HG03439 (cell line): ENCODE measurements at regions not wholly inside any gene's neighbourhood (a gene's known extent, or its start where the extent isn't known, plus 50 kb on each side); places are given as distances from the start of the nearest gene placed in this dataset.

ENCODE experiments used
- ATAC-seq: cut with Tn5 transposase; IDR thresholded peaks from one replicate; pipeline ENCODE4 v1.9.1; 2021; ENCODE audit warnings: mild to moderate bottlenecking, moderate library complexity; ENCODE audit not compliant: unreplicated experiment

DNA sequence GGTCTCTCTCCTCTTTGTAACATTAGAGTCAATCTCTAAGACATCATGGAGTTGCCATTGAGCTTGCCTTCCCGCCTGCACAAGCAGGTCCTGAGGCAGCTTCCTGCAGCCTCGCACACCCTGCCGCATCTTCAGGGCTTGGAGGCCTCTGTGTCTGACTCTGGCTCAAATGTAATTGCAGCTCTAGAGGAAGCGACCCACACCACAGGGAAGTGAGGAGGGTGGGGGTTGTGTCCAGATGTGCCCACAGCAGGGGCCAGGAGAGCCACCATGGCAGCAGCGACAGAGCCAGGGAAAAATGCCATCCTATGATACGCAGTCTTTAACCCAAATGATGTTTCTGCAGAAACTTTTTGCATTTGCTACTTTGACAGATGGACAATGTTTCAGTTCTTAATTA is 216.0 kb upstream of the ZNF32 start:
- ATAC-seq = no peak

DNA sequence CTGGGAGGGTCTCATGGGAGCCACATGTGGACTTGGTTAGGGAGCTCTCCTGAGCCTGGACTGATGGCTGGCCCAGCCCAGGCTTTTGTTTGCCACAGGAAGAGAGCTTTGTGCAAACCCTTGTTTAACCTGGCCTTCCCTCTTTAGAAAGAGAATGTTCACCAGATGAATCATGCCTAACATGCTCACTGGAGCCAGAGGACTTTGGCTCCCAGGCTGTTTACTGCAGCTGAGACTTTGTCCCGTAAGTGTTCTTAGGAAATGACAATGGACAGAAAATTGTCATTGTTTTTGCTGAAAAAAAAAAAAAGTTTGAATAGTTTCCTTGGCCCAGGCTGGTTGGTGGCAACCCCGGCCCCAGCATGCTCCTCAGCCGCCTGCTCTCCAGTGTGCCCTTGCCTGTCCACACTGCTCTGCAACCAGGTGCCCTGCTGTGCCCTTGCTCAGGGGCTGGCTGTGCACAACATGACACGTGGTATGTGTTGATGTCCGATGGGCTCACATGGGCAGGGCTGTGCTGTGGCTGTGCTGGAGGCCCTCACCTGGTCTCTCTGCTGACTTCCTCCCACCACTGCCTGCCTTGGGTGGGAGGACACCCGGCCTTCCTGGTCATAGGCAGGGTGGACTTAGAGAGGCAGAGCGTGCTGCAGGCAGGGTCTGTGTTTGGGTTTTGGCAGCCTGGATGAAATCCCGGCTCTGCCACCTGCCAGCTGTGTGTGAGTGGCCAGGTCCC is 215.3 kb upstream of the ZNF32 start:
- no peak for ATAC-seq

DNA sequence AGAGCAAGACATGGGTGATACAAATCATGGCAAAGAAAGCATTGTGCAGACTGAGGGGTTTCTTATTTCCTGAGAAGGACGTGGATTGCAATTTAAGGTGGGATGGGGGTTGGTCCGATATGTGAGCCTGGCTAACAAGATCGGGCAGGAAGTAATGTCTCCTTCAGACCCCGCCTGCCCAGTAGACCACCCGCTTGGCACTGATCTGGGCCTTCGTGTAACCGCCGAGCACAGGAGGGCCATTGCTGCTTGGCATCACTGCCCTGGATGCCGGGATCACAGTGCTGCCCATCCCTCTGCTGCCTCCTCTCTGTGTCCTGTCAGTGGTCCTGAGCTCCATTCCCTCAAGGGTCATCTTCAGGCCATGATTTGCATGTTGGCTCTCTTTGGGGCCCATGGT is 214.6 kb upstream of the ZNF32 start:
- no peak for ATAC-seq

DNA sequence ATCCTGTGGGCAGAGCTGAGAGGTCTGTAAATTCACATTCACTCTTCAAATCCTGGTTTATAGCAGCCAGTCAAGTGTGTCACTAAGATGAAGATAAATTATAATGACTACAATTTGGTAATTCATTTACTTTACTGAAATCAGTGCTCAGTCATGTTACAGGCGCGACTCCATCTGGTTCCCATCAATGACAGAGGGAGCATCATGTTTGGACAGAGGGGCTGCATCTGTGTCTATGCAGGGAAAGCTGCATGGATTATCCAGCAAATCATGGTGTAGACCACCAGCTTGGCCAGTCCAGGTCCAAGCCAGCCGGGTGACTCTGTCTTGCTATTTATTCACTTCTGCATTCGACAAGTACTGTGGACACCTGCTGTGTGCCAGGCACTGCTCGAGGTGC is 214.1 kb upstream of the ZNF32 start:
- no peak for ATAC-seq

DNA sequence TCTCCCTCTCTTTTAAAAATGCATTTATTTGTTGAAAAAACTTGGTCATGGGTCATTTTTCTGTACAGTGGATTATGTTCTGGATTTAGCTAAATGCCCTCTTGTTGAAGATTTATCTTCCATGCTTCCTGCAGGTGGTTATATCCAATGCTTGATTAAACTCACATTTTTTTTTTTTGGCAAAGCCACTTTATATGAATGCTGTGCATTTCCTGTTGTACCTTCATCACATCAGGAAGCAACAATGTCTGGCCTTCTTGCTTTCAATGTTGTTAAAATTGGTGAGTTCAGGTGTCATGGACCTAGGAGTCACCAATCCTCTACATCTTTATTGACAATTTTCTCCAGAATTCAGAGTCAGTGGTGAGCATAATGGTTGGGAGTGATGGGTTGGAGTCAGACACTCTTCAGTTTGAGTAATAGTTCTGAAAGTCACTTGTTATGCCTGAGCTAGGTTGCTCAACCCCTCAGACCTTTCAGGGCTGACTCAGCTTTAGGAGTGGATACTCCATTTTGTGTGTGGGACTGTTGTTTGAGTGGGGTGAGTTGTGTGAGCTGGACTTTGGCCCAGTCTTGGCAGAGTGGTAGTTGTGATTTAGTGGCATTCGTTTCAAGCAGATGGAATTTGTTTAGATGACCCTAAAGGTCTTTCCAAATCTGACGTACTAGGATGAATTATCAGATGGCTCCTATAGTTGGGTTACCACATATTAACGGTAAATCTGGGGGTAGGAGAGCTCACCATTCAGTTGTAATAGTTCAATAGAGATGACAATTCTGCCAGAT is 213.5 kb upstream of the ZNF32 start:
- no peak for ATAC-seq

DNA sequence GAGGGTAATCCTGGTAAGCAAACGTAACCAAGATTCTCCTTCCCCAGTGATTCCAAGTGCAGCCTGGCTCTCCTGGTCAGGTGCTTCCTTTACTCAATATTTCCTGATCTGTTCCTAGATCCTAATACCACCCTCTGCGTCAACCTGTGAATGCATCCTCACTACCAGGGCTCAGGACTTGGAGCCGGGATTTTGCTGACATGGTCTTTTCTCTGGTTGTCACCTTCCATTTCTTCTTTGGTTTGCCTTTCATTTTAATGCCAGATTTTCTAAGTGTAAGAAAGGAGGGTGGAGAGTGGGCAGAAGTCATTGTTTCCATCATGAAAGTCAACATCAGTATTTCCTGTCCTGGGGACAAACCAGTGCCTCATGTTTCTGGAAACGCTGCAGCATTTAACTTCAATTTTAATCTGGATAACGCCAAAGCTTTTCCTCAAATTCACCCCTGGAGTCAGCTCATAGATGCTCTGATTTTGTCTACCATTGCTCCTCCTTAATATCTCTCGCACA is 210.4 kb upstream of the ZNF32 start:
- ATAC-seq = no peak

DNA sequence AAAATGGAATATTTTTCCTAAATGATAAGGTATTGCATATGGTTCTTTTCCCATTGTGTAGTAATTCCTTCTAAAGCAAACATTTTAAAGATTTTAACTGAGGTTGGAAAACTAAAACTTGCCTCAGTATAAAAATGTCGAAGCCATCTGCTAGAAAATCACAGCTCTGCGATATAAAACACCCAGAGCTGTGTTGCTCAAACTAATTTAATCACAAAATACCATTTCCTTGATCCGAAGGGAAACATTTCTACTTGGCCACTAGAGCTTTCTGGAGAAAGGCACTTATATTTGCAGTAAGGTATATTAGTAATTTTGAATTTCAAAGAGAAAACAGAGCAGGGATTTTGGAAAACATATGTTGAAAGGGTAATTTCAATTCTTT is 209.2 kb upstream of the ZNF32 start:
- no peak for ATAC-seq

DNA sequence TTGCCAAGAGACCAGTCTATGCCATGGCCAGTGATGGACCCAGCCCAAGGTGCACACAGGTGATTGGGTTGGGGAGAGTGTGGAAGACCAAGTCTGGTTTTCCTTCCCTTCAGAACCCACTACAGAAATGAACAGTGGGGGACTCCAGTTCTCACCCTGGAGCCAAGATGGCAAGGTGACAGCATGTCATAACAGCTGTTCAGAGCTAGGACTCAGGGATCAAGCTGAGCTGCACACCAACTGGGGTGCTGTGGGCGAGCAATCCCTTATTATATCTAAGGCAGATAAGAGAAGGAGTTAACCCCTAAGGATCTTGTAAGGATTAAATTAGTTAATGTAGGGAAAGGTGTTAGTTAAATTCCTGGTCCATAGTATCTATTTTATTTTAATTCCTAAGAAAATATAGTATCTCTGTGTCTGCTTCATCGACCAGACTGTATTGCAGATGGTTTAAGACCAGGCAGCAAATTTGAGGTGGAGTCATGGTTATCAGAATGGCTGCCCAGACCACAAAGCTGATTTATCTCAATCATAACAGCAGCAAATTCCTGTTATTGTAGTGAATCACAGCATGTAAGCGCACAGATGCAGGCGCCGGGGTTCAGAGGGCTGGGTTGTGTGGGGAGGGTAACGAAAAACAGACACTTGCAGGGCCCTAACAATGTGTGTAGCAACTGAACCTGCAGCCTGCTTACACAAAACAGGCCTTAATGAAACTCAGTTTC is 208.7 kb upstream of the ZNF32 start:
- no peak for ATAC-seq

DNA sequence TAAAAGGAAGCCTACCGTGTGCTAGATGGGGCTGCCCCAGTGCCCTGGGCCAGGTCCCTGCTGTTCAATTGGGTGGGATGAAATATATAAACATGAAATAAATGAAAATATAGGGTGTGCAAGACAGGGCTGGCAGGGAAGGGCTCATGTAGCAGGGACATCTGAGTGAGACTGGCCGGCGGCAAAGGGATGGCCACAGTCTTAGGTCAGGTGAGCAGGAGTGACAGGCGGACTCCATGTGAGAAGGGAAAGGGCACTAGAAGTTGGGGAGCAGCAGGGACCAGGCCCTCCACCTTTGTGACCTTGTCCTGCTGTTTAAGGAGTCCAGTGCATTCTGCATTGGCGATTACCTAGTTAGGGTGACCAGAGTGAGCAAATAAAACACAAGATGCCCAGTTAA is 207.6 kb upstream of the ZNF32 start:
- ATAC-seq = no peak

DNA sequence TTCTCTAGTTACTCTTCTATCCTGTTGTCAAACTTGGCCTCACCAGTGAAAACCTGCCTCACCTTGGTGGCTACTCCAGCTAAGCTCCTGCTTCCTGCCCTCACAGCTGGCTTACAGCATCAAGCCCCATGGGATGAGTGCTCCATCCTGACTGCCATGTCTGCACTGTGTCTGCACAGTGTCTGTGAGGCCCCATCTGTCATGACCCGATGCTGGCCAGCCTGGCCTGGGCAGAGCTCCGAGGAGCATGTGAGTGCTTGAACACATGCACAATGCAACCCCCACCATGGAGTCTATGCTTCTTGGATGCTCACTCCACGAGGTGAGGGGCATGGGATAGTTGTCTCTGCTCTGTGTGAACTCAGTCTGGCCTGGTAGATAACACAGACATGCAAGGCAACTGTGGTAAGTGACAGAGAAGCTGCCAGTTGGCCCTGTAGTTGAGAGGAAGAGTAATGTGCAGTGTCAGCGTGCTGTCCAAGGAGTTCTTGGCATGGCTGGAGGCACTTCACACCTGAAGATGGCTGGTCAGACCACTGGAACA is 207.1 kb upstream of the ZNF32 start:
- no peak for ATAC-seq

DNA sequence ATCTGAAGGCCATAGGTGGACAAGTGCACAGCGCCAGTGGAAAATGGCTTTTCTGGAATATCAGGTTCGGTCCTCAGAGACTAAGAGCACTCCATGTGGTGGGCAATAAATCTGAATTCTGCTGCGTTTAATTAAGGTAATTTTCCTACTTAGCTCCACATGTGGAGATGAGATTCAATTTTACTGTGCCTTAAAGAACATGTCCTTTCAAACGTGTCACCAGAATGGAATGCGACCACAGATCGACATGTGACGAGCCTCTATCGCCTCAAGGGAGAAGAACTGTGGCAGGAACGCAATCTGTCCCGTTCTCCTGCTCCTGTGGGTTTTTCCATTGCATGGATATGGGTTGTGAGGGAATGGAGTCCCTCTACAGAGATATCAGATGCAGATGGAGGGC is 205.3 kb upstream of the ZNF32 start:
- ATAC-seq = no peak

DNA sequence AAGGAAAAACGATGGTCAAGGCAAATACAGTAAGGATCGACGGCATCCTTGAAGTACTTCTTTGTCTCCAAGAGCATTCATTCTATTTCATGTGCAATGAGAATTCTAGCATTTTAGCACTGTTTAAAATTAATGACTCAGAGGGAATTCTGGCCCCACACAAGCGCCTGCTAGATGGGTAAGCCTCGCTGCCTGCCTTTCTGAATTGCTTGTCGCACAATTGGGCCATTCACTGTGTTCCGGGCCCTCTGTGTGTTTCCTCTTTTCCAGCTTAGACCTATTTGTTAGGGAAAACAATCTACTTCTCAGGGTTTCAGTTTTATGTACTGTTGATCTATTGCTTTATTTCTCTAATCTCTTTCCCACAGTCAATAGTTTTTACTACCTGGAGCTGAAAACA is 204.7 kb upstream of the ZNF32 start:
- no peak for ATAC-seq

DNA sequence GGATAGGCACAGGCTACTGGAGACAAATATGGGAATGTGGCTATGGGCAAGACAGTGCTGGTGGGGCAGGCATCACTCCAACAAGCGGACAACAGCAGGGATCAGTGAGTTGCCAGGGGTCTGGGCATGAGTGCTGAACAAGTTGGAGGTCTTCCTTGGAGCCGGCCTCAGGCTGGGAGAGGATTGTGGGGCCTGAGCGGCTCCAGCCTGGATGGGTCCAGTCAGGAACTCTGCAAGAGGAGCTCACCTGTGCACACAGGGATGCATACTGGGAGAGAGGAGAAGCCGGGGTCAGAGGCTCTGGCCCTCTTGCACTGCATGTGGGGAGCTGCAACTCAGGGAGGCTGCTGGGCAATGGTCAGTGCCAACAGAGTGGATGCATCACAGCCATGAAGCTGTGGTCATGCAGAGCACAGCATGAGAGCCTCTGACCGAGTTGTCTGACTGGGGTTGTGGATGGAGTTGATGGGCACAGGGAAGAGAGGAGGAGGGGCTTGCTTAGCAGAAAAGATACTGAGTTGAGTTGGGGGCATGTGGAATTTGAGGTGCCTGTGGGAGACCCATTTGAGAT is 204.0 kb upstream of the ZNF32 start:
- ATAC-seq = no peak

DNA sequence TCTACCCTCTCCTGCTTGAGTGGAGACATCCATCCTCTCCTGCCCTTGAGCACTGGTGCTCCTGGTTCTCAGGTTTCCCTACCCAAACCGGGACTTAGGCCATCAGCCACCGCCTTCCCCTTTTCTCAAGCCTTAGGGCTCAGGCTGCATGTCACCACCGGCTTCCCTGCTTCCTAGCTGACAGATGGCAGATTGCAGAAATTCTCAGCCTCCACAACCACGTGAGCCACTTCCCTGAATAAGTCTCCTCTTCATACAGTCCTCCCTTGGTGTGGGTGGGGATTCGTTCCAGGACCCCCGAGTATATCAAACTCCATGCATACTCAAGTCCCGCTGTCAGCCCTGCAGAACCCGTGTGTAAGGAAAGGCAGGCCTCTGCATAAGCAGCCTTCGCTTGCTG is 203.5 kb upstream of the ZNF32 start:
- no peak for ATAC-seq

DNA sequence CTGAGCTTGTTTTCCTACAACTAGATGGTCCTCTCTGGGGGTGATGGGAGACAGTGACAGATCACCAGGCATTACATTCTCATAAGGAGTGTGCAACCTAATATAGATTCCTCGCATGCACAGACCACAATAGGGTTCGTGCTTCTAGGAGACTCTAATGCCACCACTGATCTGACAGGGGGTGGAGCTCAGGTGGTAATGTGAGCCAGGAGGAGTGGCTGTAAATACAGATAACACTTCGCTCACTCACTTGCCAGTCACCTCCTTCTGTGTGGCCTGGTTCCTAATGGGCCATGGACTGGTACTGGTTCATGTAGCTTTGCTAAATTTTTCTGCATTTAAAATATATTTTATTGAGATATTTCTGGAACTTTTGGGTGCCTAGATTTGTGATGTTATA is 202.3 kb upstream of the ZNF32 start:
- no peak for ATAC-seq

DNA sequence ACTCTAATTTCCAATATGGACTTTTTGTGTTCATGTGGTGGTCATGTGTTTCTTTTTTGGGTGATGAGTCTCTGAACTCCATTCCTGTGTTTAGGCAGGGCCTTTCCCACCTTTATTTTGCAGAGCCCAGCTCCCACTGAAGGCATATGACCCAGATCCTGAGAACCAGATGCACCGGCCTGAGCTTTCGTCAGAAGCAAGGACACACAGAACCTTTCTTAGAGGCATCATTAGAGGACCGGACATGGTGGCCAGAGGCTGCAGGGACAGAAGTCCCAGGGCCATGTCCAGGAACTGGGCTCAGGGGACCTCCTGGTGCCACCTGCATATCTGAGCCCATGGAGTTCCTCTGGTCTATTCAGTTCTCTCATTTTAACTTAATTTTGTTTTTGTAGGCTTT is 200.9 kb upstream of the ZNF32 start:
- no peak for ATAC-seq

DNA sequence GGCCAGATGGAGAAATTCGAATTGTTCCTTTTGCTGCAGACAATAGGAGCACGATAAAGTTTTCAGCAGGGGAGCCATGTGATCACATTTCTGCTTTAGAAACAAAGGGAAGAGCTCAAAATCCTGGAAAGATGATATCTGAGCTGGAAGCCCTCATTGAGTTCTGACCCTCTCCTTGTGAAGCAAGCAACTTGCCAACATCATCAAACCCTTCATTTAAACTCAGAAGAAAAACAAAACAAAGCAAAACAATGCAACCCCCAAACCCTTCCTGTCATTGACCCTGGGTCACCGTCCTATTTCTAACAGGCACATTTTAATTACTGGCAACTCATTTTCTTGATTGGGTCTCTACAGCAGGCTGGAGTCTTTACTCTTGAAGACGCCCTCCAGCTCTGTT is 198.3 kb upstream of the ZNF32 start:
- ATAC-seq = no peak

DNA sequence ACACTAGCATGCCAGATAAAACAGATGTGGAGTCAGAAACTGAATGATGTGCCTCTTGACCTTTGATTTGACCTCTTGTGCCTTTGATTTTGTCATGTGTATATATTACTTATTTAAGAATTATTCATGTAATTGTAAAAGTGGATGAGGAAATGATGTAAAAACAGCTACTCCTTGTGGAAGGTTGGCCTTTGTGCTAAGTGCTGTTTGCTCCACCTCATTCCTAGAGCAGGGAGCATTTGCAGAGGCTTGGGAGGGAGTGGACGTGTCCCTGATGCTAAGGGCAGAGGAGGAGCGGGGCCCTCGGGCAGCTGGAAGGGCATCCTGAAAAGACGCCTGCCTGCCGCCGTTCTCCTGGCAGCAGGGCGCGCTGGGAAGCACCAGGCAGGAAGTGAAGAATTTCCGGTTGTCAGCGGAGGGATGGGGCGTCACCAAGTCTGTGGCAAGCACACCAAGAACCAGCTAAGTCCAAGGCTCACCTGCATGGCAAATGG is 197.6 kb upstream of the ZNF32 start:
- no peak for ATAC-seq

DNA sequence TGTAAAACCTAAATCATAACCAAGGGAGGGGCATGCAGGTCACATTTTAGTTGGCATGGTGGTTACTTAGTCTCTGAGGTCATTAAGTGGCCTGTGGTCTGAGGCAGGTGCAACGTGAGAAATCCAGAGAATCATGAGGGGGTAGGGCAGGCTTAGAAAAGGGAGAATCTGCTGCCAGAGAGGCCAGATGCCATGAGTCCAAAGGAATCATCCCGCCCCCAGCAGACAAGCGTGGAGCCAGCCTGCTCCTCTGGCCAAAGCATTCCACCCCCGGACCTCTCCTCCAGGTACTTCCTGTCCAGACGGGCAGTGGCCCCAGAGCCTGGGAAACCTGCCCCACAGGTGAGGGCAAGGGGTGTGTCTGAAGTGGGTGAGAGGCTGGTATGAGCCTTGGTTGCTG is 196.4 kb upstream of the ZNF32 start:
- ATAC-seq = no peak

DNA sequence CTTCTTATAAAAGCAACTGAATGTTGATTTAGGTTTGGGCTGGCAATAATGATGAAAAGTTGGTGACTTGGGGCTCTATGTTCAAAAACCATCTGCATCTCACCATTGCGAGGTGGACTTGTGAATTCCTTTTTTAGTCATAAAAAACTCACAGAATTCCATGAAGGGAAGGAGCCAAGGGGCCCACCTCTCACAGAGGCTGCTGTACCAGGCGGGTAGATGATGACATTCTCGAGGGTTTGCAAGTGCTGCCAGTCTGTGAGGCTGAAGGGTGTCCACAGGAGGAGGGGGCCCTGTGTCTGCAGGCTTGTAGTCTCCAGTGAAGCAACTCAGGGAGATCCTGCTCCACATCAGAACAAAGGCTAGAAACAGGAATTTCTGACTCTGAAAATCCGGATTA is 195.5 kb upstream of the ZNF32 start:
- no peak for ATAC-seq
